ENCODE measurements at regions not wholly inside any gene's neighbourhood (a gene's known extent, or its start where the extent isn't known, plus 50 kb on each side); places are given as distances from the start of the nearest gene placed in this dataset.

- TF ChIP-seq CTCF (IDR thresholded peaks at IDR 0.05) (no peak), POLR2A (IDR thresholded peaks at IDR 0.05) (no peak)
Observed at GRCh38 chr5:5767286-5767928, 344.9 kb downstream of the ICE1 start.

Measured in Peyer's patch (tissue), 4 donors.